ENCODE measurements at regions not wholly inside any gene's neighbourhood (a gene's known extent, or its start where the extent isn't known, plus 50 kb on each side); places are given as distances from the start of the nearest gene placed in this dataset.

DNA sequence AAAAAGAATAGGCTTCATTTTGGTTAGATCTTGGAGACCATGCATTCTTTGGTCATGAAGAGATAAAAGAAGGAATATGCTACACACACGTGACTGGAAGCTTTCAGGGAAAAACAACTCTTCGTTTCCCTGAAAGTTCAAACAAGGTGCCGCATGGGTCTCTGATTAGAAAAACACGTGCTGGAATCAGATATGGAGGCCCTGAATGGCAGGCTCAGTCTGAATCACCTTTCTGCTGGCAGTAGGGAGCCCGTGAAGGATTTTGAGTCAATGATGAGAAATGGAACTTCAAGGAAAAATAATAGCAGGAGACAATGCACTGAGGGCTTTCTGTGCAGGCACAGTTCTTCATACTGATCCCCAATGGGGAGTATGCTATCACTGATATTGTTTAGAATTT lies 99.8 kb upstream of the LRRN1 start:
- TF ChIP-seq POLR2A (IDR thresholded peaks at IDR 0.05; ENCODE audit: low read length) (no peak), GATA1 (IDR thresholded peaks at IDR 0.05; ENCODE audit: low read depth, low read length) (no peak)
